Hepatocyte (in vitro differentiated cells): ENCODE measurements at regions not wholly inside any gene's neighbourhood (a gene's known extent, or its start where the extent isn't known, plus 50 kb on each side); places are given as distances from the start of the nearest gene placed in this dataset.

Source experiments
- CTCF ChIP-seq: fragments of 200-600 bp; sonication (generic); IDR thresholded peaks from 2 replicates; pipeline ENCODE4 v1.5.1; 2016; ENCODE audit warnings: antibody characterized with exemption, mild to moderate bottlenecking; ENCODE audit not compliant: poor library complexity
- EZH2 ChIP-seq: fragments of 200-600 bp; sonication (generic); IDR thresholded peaks from 2 replicates; pipeline ENCODE4 v1.6.1; 2016; ENCODE audit warnings: antibody characterized with exemption, mild to moderate bottlenecking, borderline replicate concordance

- no peak for TF ChIP-seq EZH2
- no peak for TF ChIP-seq CTCF
Observed at GRCh38 chr14:42550310-42550709, 943.6 kb downstream of the LRFN5 start.
